GM19467 (cell line): ENCODE measurements at regions not wholly inside any gene's neighbourhood (a gene's known extent, or its start where the extent isn't known, plus 50 kb on each side); places are given as distances from the start of the nearest gene placed in this dataset.
"Not testable (repeated sequence)": the region's sequence is repeated elsewhere in the genome, so short reads cannot be mapped to it uniquely, and the experiment has no call there.

Experiments
- ATAC-seq: cut with Tn5 transposase; IDR thresholded peaks from one replicate; pipeline ENCODE4 v1.9.1; 2021; ENCODE audit warnings: mild to moderate bottlenecking, moderate library complexity; ENCODE audit not compliant: unreplicated experiment

DNA sequence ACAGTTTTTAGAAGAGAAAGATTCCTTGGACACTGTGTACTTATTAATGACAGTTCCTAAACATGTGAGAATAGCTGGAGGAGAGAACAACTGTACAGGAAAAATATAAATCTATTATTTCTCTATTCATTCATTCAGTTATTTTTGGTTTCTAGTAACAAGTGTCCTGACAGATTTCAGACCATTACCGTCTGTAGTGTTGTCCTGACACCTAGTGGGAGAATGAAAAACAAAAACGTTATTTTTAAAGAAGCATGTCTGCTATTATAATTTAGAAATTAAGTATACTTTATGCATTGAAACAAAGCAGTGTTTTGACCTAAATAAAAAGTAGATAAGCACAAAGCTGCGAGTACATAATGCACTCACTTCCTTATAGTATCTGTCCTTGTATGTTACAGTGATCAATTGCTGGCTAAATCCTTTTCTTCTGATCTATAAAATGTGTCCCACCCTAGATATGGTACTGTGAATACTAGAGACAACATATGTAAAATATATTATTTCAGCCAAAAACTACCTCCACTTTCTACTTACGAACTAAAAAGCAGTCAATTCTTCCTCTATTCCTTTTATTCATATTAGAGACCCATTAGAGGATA lies 575.6 kb downstream of the ARL4A start:
- ATAC-seq, result no peak

DNA sequence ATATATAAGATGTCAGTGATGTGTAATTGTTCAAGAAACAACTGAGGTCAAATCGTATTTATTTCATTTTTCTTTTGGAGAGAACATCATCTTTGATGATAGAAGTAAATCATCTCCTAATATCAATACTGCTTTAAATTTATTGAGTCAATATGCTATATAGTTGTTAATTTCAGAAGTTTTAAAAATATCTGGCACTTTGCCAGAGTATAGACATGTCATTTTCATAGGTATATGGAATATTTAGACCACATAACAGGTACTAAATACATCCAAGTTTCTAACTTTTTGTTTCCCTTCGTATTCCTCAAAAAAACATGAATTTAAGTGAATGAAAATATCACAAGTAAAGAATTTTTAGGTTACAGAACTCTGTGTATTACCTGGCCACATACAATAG lies 577.8 kb downstream of the ARL4A start:
- ATAC-seq, result no peak

GRCh38 chr7:13274205-13274604 lies 586.8 kb downstream of the ARL4A start:
- not testable (repeated sequence) for ATAC-seq

GRCh38 chr7:13276977-13277376 lies 589.5 kb downstream of the ARL4A start:
- no peak for ATAC-seq

DNA sequence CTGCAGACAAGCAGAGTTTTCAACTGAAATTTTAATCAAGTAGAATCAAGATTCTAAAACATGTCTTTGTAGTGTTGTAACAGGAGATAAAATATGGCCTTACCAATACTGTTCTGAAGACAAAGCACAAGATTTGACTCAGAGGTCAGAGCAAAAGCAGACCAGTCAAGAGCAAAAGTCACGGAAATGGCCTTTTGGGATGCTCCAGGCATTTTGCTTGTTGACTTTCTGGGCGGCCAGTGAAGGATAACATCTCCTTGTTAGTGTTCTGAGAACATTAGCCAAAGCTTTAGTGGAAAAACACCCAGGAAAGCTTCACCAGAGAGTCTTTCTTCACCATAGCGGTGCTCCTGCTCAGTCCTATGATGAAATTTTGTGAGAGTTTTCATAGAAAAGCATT lies 590.6 kb downstream of the ARL4A start:
- ATAC-seq, result no peak

- no peak for ATAC-seq
Observed at GRCh38 chr7:13279854-13280435, 592.5 kb downstream of the ARL4A start.

- no peak for ATAC-seq
Observed at GRCh38 chr7:13282377-13282980, 595.0 kb downstream of the ARL4A start.

GRCh38 chr7:13286916-13287315 lies 599.5 kb downstream of the ARL4A start:
- no peak for ATAC-seq

- no peak for ATAC-seq
Observed at GRCh38 chr7:13288516-13288915, 601.1 kb downstream of the ARL4A start.

GRCh38 chr7:13290975-13291374 lies 603.5 kb downstream of the ARL4A start:
- no peak for ATAC-seq

- no peak for ATAC-seq
Observed at GRCh38 chr7:13293264-13294002, 606.0 kb downstream of the ARL4A start.

GRCh38 chr7:13307040-13307439 lies 619.6 kb downstream of the ARL4A start:
- ATAC-seq, result no peak

DNA sequence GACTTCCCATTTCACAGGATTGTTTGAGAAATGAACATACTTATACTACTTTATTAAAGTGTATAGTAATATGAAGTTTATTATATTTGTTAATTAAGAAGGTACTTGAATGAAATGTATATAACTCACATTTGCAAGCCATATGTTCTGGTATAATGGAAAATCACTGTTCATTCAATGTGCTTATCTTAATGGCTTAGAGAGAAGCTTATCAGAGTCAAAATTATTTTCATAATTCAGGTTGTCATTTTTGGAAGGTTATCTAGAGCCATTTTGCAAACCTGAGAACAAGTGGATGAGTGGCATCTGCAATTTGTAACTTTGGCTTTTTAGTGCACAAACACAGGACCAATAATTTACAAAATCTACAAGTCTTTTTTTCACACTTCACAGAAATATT lies 621.0 kb downstream of the ARL4A start:
- ATAC-seq, result no peak

GRCh38 chr7:13309535-13309934 lies 622.1 kb downstream of the ARL4A start:
- no peak for ATAC-seq

- ATAC-seq, result no peak
Observed at GRCh38 chr7:13312307-13312706, 624.9 kb downstream of the ARL4A start.

- ATAC-seq, result no peak
Observed at GRCh38 chr7:13320333-13320732, 632.9 kb downstream of the ARL4A start.

GRCh38 chr7:13321316-13321715 lies 633.9 kb downstream of the ARL4A start:
- ATAC-seq, result no peak

- ATAC-seq, result no peak
Observed at GRCh38 chr7:13322126-13322525, 634.7 kb downstream of the ARL4A start.

GRCh38 chr7:13327669-13328068 lies 640.2 kb downstream of the ARL4A start:
- ATAC-seq, result no peak

DNA sequence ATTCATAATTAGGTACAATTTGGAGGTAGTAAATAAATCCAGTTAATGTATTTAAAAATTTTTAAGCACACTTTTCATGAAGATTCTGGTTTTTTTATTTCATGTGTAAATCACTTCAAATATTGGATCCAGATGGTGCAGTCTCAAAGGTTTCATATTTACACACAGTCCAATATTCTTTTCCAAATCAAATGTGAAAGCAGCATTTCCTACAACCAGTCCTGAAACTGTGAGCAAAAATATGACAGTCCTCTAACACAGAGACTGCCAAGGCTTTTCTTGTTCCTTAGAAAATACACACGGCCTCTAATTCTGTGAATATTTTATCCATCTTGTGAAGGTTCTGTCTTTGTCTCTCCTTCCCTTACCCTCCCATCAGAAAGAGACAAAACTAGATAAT lies 645.9 kb downstream of the ARL4A start:
- no peak for ATAC-seq

- no peak for ATAC-seq
Observed at GRCh38 chr7:13336227-13336626, 648.8 kb downstream of the ARL4A start.

GRCh38 chr7:13352677-13353076 lies 636.8 kb downstream of the ETV1 start:
- no peak for ATAC-seq
